ENCODE measurements at regions not wholly inside any gene's neighbourhood (a gene's known extent, or its start where the extent isn't known, plus 50 kb on each side); places are given as distances from the start of the nearest gene placed in this dataset.

- TF ChIP-seq EP300 (IDR thresholded peaks at IDR 0.05) (no peak), CTCF (IDR thresholded peaks at IDR 0.05) (no peak), POLR2A (IDR thresholded peaks at IDR 0.05) (no peak)
Observed at GRCh38 chr14:55780156-55780946, 200.3 kb downstream of the KTN1 start.

Measured in ovary (tissue), 3 donors.